SK-N-SH (cell line): ENCODE measurements at regions not wholly inside any gene's neighbourhood (a gene's known extent, or its start where the extent isn't known, plus 50 kb on each side); places are given as distances from the start of the nearest gene placed in this dataset.

Source experiments
- CTCF ChIA-PET: fragments of 300-600, 350-600 bp; formaldehyde crosslinking; extraction: SDS; loops from one replicate; lab custom pipeline; 2021; lab: Yijun Ruan, JAX
- POLR2A ChIA-PET: fragments of 350-600 bp; sonication (Branson Sonifier 250); formaldehyde crosslinking; extraction: SDS; loops from one replicate; lab custom pipeline; 2020; ENCODE audit warnings: antibody characterized with exemption, inconsistent platforms; lab: Yijun Ruan, JAX
- DNase-seq: peaks from one replicate; pipeline ENCODE4 v3.0.0; 2012
- H2AFZ ChIP-seq: fragments of 200-600 bp; sonication (generic); 2 replicates; pipeline ENCODE4 v1.8.1; 2016; ENCODE audit warnings: antibody characterized with exemption, mild to moderate bottlenecking, low read depth
- H3F3A ChIP-seq: fragments of 200-600 bp; sonication (generic); replicated peaks from 2 replicates; pipeline ENCODE3; 2016; ENCODE audit warnings: antibody characterized with exemption, mild to moderate bottlenecking; ENCODE audit not compliant: insufficient read depth
- H3K27ac ChIP-seq, 2 experiments: fragments of 200-500 bp in 1 of 2; fragments of 200-600 bp in 1 of 2; sonication (Bioruptor generic) in 1 of 2; sonication (generic), shearing (Covaris generic) in 1 of 2; 2 replicates each; pipeline versions ENCODE4 v1.5.1 to v1.6.1; 2014 to 2016; ENCODE audit warnings: low read depth in 2 of 2, inconsistent platforms in 1 of 2, low read length in 1 of 2, mild to moderate bottlenecking in 1 of 2, mixed read lengths in 1 of 2
- H3K27me3 ChIP-seq: fragments of 200-600 bp; sonication (generic), shearing (Covaris generic); 2 replicates; pipeline ENCODE4 v1.6.1; 2016; ENCODE audit warnings: mixed run types; ENCODE audit not compliant: insufficient read depth
- H3K36me3 ChIP-seq, 2 experiments: fragments of 200-500 bp in 1 of 2; fragments of 200-600 bp in 1 of 2; sonication (Bioruptor generic) in 1 of 2; sonication (generic) in 1 of 2; replicated peaks in 1 of 2; 2 replicates each; pipeline versions ENCODE3 to v1.5.1; 2014 to 2016; ENCODE audit warnings: low read length in 1 of 2, mild to moderate bottlenecking in 1 of 2; ENCODE audit not compliant: insufficient read depth in 2 of 2, control insufficient read depth in 1 of 2
- H3K4me1 ChIP-seq, 2 experiments: fragments of 200-500 bp in 1 of 2; fragments of 200-600 bp in 1 of 2; sonication (Bioruptor generic) in 1 of 2; sonication (generic), shearing (Covaris generic) in 1 of 2; 2 replicates each; pipeline versions ENCODE4 v1.5.1 to v1.6.1; 2014 to 2016; ENCODE audit warnings: low read depth in 1 of 2, low read length in 1 of 2, mixed run types in 1 of 2; ENCODE audit not compliant: insufficient read depth in 2 of 2, control insufficient read depth in 1 of 2
- H3K4me2 ChIP-seq: fragments of 200-600 bp; sonication (generic), shearing (Covaris generic); 2 replicates; pipeline ENCODE4 v1.6.1; 2017; ENCODE audit warnings: mixed run types
- H3K4me3 ChIP-seq, 2 experiments: fragments of 200-500 bp in 1 of 2; fragments of 200-600 bp in 1 of 2; sonication (Bioruptor generic) in 1 of 2; sonication (generic), shearing (Covaris generic) in 1 of 2; 2 replicates each; pipeline versions ENCODE4 v1.5.1 to v1.8.1; 2014 to 2016; ENCODE audit warnings: low read depth in 2 of 2, inconsistent platforms in 1 of 2, low read length in 1 of 2, mild to moderate bottlenecking in 1 of 2, mixed read lengths in 1 of 2, moderate library complexity in 1 of 2
- H3K79me2 ChIP-seq: fragments of 200-600 bp; sonication (generic); 2 replicates; pipeline ENCODE4 v1.8.1; 2017; ENCODE audit warnings: mild to moderate bottlenecking; ENCODE audit not compliant: insufficient read depth
- H3K9ac ChIP-seq: fragments of 200-600 bp; sonication (generic); 2 replicates; pipeline ENCODE4 v1.6.1; 2017; ENCODE audit warnings: mixed run types
- H3K9me2 ChIP-seq: fragments of 200-600 bp; sonication (generic); 2 replicates; pipeline ENCODE4 v1.6.1; 2017; ENCODE audit warnings: mixed run types
- H3K9me3 ChIP-seq: fragments of 200-600 bp; sonication (generic); 2 replicates; pipeline ENCODE4 v1.6.1; 2017; ENCODE audit warnings: mixed run types, mild to moderate bottlenecking, moderate library complexity
- H4K20me1 ChIP-seq: fragments of 200-600 bp; sonication (generic); 2 replicates; pipeline ENCODE4 v1.6.1; 2017; ENCODE audit warnings: mild to moderate bottlenecking, mixed run types; ENCODE audit not compliant: insufficient read depth
- CHD2 ChIP-seq: fragments of 150-350 bp; IDR thresholded peaks from 2 replicates; pipeline ENCODE4 v1.6.1; 2018; ENCODE audit warnings: low read length; ENCODE audit not compliant: partially characterized antibody
- ELF1 ChIP-seq: IDR thresholded peaks from 2 replicates; pipeline ENCODE4 v1.4.0; 2012
- EP300 ChIP-seq, 2 experiments: IDR thresholded peaks; 2 replicates each; pipeline versions ENCODE4 v1.4.0 to v1.6.1; 2012; ENCODE audit warnings: borderline replicate concordance in 1 of 2, low read depth in 1 of 2, low read length in 1 of 2
- EZH2phosphoT487 ChIP-seq: fragments of 200-600 bp; sonication (generic); IDR thresholded peaks from 2 replicates; pipeline ENCODE4 v1.6.1; 2017; ENCODE audit warnings: low read depth, mixed run types, mild to moderate bottlenecking, antibody characterized with exemption, moderate library complexity, borderline replicate concordance
- FOSL2 ChIP-seq: IDR thresholded peaks from 2 replicates; pipeline ENCODE4 v1.4.0; 2012; ENCODE audit warnings: low read depth, mild to moderate bottlenecking, moderate library complexity, borderline replicate concordance
- FOXM1 ChIP-seq: IDR thresholded peaks from 2 replicates; pipeline ENCODE4 v1.4.0; 2012; ENCODE audit warnings: low read depth, mild to moderate bottlenecking
- GABPA ChIP-seq: IDR thresholded peaks from 2 replicates; pipeline ENCODE4 v1.4.0; 2012; ENCODE audit warnings: low read depth, mild to moderate bottlenecking
- GATA2 ChIP-seq: sonication (generic); formaldehyde crosslinking; IDR thresholded peaks from 2 replicates; pipeline ENCODE4 v1.5.0; 2020; ENCODE audit warnings: mild to moderate bottlenecking, missing genetic modification reagents
- JUND ChIP-seq: IDR thresholded peaks from 2 replicates; pipeline ENCODE4 v1.4.0; 2012
- MEF2A ChIP-seq: IDR thresholded peaks from 2 replicates; pipeline ENCODE4 v1.4.0; 2012; ENCODE audit warnings: low read depth, borderline replicate concordance
- NFIC ChIP-seq: IDR thresholded peaks from 2 replicates; pipeline ENCODE4 v1.4.0; 2012; ENCODE audit warnings: borderline replicate concordance
- NRF1 ChIP-seq: IDR thresholded peaks from 2 replicates; pipeline ENCODE4 v1.6.1; 2012; ENCODE audit warnings: low read depth, mild to moderate bottlenecking, low read length
- POLR2AphosphoS5 ChIP-seq: IDR thresholded peaks from 2 replicates; pipeline ENCODE4 v1.6.1; 2012; ENCODE audit warnings: low read depth, low read length
- RAD21 ChIP-seq: IDR thresholded peaks from 2 replicates; pipeline ENCODE4 v1.6.1; 2012; ENCODE audit warnings: mild to moderate bottlenecking, low read length
- RFX5 ChIP-seq: IDR thresholded peaks from 2 replicates; pipeline ENCODE4 v1.6.1; 2012; ENCODE audit warnings: mild to moderate bottlenecking, improper control_type of control experiment, low read length
- RXRA ChIP-seq: IDR thresholded peaks from 2 replicates; pipeline ENCODE4 v1.4.0; 2012; ENCODE audit warnings: low read depth, mild to moderate bottlenecking, borderline replicate concordance
- SMC3 ChIP-seq: IDR thresholded peaks from 2 replicates; pipeline ENCODE4 v1.6.1; 2012; ENCODE audit warnings: low read depth, low read length, improper control_type of control experiment
- TAF1 ChIP-seq: IDR thresholded peaks from 2 replicates; pipeline ENCODE4 v1.6.1; 2012; ENCODE audit warnings: low read depth, mild to moderate bottlenecking, low read length, moderate library complexity, borderline replicate concordance
- TCF12 ChIP-seq: IDR thresholded peaks from 2 replicates; pipeline ENCODE4 v1.4.0; 2012
- TEAD4 ChIP-seq: IDR thresholded peaks from 2 replicates; pipeline ENCODE4 v1.4.0; 2012; ENCODE audit warnings: mild to moderate bottlenecking, borderline replicate concordance; ENCODE audit not compliant: insufficient read depth
- USF2 ChIP-seq: fragments of 150-350 bp; IDR thresholded peaks from 2 replicates; pipeline ENCODE4 v1.6.1; 2017; ENCODE audit warnings: antibody characterized with exemption, low read length, low read depth, borderline replicate concordance
- WGBS: methylation state at CpG from one replicate; pipeline ENCODE4 v1.1.6; 2017; ENCODE audit warnings: low lambda C conversion rate; 5-methylcytosine and 5-hydroxymethylcytosine counted together
- TF ChIP-seq, protein P1 (sequence below): IDR thresholded peaks from 2 replicates; pipeline ENCODE4 v1.4.0; 2012; ENCODE audit warnings: low read depth

GRCh38 chr6:166798652-166799051, 157.7 kb downstream of the RNASET2 start:
- TF ChIP-seq FOSL2 (no peak), CHD2 (no peak), TAF1 (no peak), USF2 (no peak), RXRA (no peak), FOXM1 (no peak), SMC3 (no peak), RFX5 (no peak), POLR2AphosphoS5 (no peak), GABPA (no peak), EZH2phosphoT487 (no peak)
- TF ChIP-seq, protein P1, sequence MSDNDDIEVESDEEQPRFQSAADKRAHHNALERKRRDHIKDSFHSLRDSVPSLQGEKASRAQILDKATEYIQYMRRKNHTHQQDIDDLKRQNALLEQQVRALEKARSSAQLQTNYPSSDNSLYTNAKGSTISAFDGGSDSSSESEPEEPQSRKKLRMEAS, result no peak
- Histone ChIP-seq H3K4me3 (no peak overlapping the region), H3K27me3 (no peaks in the 10 kb centered on the region), H4K20me1 (no peaks in the 10 kb centered on the region), H3K4me1 (peaks cover 0 to 2% of the 10 kb centered on the region in 2 experiments; a peak in 1 of 4 replicates), H3K27ac (no peak overlapping the region), H3F3A (no peaks in the 10 kb centered on the region), H3K9ac (no peak overlapping the region), H3K36me3 (no peaks in the 10 kb centered on the region), H2AFZ (no peak overlapping the region), H3K4me2 (no peak overlapping the region), H3K9me3 (no peaks in the 10 kb centered on the region), H3K9me2 (no peaks in the 10 kb centered on the region), H3K79me2 (no peaks in the 10 kb centered on the region)
- ChIA-PET CTCF (interaction anchor here (1.5 to 2.7 kb wide), 4 partner anchors 12 to 191 kb away, joined by 4 to 13 read pairs (median 6); no protein-coding TSS in a partner anchor), POLR2A (no interaction called here)
- 45% methylated on average over 6 of the region's 6 CpGs for WGBS
- DNase-seq, result no peak

GRCh38 chr6:166796610-166797009, 159.7 kb downstream of the RNASET2 start:
- H3K27ac ChIP-seq, result no peak overlapping the region
- H3K9me3 ChIP-seq, result no peaks in the 10 kb centered on the region
- POLR2A ChIA-PET, result no interaction called here
- H3K79me2 ChIP-seq, result no peaks in the 10 kb centered on the region
- no peak for TF ChIP-seq USF2
- no peak for TF ChIP-seq ELF1
- no peak for TF ChIP-seq EP300 (IDR thresholded peaks at IDR 0.05; ENCODE audit: borderline replicate concordance in 1 of 2, low read depth in 1 of 2, low read length in 1 of 2)
- TF ChIP-seq TCF12, result no peak
- no peak for TF ChIP-seq TEAD4
- no peak for TF ChIP-seq JUND
- no peak for TF ChIP-seq MEF2A
- no peak for TF ChIP-seq FOSL2
- TF ChIP-seq, protein P1, result no peak
- no peak for TF ChIP-seq NRF1
- no peak for TF ChIP-seq EZH2phosphoT487
- no peak for TF ChIP-seq RXRA
- no peak for TF ChIP-seq RFX5
- no peak for TF ChIP-seq TAF1
- no peak for TF ChIP-seq RAD21
- no peak for TF ChIP-seq FOXM1
- no peak for TF ChIP-seq CHD2
- TF ChIP-seq NFIC, result no peak
- no peak for TF ChIP-seq GATA2 (CRISPR knock-in tag)
- TF ChIP-seq GABPA, result no peak
- peaks cover 0 to 2% of the 10 kb centered on the region in 2 experiments; a peak in 1 of 4 replicates for H3K4me1 ChIP-seq
- 49% methylated on average over 12 of the region's 12 CpGs for WGBS
- no peaks in the 10 kb centered on the region for H3K27me3 ChIP-seq
- no peaks in the 10 kb centered on the region for H3F3A ChIP-seq
- CTCF ChIA-PET, result interaction anchor here (1.0 to 1.9 kb wide), 4 partner anchors 10 to 345 kb away, joined by 3 to 10 read pairs (median 4); no protein-coding TSS in a partner anchor
- DNase-seq, result no peak
- no peak overlapping the region for H3K9ac ChIP-seq
- H3K9me2 ChIP-seq, result no peaks in the 10 kb centered on the region
- H3K4me3 ChIP-seq, result no peak overlapping the region
- H4K20me1 ChIP-seq, result no peaks in the 10 kb centered on the region
- no peaks in the 10 kb centered on the region for H3K36me3 ChIP-seq
- H2AFZ ChIP-seq, result no peak overlapping the region
- no peak overlapping the region for H3K4me2 ChIP-seq
